GM06990 (cell line): ENCODE measurements at regions not wholly inside any gene's neighbourhood (a gene's known extent, or its start where the extent isn't known, plus 50 kb on each side); places are given as distances from the start of the nearest gene placed in this dataset.

Source experiments
- DNase-seq: peaks from one replicate; pipeline ENCODE4 v3.0.0-alpha.2; 2011; ENCODE audit not compliant: insufficient read length; ENCODE audit errors: extremely low read depth
- H3K27me3 ChIP-seq: replicated peaks from 2 replicates; pipeline ENCODE4 v1.6.0; 2011; ENCODE audit warnings: low read length; ENCODE audit not compliant: control insufficient read depth, insufficient read depth
- H3K36me3 ChIP-seq: 2 replicates; pipeline ENCODE4 v1.5.1; 2011; ENCODE audit warnings: low read length; ENCODE audit not compliant: control insufficient read depth, insufficient read depth
- H3K4me3 ChIP-seq: replicated peaks from 2 replicates; pipeline ENCODE4 v1.5.1; 2011; ENCODE audit warnings: low read depth, mild to moderate bottlenecking, control low read depth, low read length
- TF ChIP-seq, protein P1 (sequence below): IDR thresholded peaks from 2 replicates; pipeline ENCODE4 v1.5.1; 2011; ENCODE audit warnings: low read length, control low read depth, mild to moderate bottlenecking, inconsistent platforms; ENCODE audit not compliant: insufficient read depth, poor library complexity, severe bottlenecking

DNA sequence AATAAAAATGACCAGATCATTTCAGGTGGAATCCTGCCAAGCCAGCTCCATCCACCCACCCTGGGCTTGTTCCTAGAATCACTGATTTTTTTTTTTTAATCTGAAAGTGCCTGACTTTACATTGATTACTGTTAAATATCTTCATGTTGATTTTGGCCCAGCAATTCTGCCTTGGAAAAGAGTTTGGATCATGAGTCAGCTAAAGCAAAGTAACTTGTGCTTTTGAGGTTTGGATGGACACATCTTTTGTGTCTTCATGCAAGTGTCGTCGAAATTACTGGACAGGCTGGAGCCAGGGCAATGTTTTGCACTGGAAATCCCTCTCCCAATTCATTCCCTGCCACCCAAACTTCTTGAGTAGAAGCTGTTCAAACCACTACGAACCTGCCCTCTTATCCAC is 164.0 kb upstream of the SYT13 start:
- TF ChIP-seq, protein P1, sequence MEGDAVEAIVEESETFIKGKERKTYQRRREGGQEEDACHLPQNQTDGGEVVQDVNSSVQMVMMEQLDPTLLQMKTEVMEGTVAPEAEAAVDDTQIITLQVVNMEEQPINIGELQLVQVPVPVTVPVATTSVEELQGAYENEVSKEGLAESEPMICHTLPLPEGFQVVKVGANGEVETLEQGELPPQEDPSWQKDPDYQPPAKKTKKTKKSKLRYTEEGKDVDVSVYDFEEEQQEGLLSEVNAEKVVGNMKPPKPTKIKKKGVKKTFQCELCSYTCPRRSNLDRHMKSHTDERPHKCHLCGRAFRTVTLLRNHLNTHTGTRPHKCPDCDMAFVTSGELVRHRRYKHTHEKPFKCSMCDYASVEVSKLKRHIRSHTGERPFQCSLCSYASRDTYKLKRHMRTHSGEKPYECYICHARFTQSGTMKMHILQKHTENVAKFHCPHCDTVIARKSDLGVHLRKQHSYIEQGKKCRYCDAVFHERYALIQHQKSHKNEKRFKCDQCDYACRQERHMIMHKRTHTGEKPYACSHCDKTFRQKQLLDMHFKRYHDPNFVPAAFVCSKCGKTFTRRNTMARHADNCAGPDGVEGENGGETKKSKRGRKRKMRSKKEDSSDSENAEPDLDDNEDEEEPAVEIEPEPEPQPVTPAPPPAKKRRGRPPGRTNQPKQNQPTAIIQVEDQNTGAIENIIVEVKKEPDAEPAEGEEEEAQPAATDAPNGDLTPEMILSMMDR = no peak
- Histone ChIP-seq H3K4me3 (no peak overlapping the region), H3K27me3 (no peaks in the 10 kb centered on the region; the same call in none of the 2 replicates), H3K36me3 (no peaks in the 10 kb centered on the region)
- no peak for DNase-seq

DNA sequence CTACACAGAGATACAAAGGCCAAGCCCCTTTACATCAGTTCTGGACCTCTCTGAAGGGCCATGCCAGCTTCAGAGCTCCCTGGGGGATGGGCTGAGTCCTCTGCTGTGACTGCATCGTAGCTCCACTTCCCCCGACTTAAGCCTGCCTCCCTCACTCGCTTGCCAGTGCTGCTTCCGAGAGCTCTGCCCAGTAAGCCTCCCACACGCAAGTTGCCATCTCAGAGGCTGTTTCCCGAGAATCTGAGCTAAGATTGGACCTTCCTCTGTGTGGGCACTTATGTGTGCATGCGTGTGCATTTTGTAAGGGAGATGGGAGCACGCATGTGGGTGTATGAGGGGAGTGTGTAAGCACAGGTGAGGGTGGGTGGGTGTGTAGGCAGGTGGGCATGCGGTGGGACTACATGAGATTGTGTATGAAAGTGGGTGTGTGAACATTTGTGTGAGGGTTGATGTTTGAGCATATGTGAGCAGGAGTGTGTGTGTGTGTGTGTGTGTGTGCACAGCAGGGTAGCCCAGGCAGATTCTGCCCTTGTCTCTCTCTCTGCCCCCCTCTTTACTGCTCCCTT is 163.0 kb upstream of the SYT13 start:
- H3K4me3 ChIP-seq = no peak overlapping the region
- TF ChIP-seq, protein P1 = no peak
- H3K27me3 ChIP-seq = no peaks in the 10 kb centered on the region; the same call in none of the 2 replicates
- no peaks in the 10 kb centered on the region for H3K36me3 ChIP-seq
- no peak for DNase-seq

DNA sequence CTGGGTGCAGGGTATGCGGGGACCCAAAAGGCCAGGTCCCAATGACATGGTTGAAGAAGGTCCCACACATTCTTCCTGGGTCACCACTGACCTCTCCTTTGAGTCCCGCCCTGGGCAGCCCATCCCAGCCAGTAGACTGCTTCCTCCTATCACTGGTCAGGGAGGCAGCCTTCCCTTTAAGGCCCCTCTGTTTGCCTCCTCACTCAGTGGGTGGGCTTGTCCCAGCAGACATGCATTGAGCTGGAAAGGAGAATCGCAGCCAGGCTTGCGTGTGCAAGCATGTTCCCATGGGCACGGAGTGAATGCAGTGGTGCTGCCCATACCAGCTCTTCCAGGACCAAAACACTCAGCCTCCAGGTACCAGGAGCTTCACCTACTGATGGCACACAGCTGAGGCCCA is 162.4 kb upstream of the SYT13 start:
- Histone ChIP-seq H3K4me3 (no peak overlapping the region), H3K36me3 (no peaks in the 10 kb centered on the region), H3K27me3 (no peaks in the 10 kb centered on the region; the same call in none of the 2 replicates)
- TF ChIP-seq, protein P1 = no peak
- no peak for DNase-seq

DNA sequence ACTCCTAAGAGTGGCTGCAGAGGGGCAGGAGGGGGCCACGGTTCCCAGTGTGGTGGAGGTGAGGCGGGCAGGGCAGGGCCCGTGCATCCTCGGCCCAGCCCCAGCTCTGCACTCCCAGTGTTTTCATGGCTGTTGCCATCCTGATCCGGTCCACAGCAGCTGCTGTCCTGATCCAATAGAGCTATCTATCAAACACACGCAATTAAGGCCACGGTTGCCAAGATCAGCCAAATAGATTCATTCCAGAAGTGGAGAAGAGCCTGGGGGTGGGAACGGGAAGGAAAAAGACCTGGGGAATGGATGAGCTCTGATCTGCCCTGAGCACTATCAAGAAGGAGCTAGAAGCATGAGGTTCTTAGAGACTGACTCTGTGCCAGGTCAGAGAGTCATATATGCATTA is 160.9 kb upstream of the SYT13 start:
- Histone ChIP-seq H3K4me3 (no peak overlapping the region), H3K27me3 (no peaks in the 10 kb centered on the region; the same call in none of the 2 replicates), H3K36me3 (no peaks in the 10 kb centered on the region)
- DNase-seq = no peak
- TF ChIP-seq, protein P1 = no peak

DNA sequence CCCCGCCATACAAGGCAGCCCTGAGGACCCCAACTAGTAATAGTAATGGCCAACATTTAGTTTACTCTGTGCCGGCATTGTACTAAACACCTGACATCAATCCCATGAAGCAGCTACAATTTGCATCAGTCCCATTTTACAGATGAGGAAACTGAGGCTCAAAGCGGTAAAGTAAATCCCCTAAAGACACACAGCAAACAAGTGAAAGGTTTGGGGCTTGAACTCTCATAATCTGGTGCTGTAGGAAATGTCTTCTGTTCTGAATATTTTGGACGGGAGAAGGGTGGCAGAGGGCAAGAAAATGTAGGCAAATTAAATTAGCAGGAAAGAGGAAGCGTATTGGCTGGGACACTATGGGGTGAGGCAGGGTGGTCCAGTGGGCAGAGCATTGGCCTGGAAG is 160.3 kb upstream of the SYT13 start:
- H3K27me3 ChIP-seq = no peaks in the 10 kb centered on the region; the same call in none of the 2 replicates
- no peak for DNase-seq
- no peak overlapping the region for H3K4me3 ChIP-seq
- TF ChIP-seq, protein P1 = no peak
- no peaks in the 10 kb centered on the region for H3K36me3 ChIP-seq

DNA sequence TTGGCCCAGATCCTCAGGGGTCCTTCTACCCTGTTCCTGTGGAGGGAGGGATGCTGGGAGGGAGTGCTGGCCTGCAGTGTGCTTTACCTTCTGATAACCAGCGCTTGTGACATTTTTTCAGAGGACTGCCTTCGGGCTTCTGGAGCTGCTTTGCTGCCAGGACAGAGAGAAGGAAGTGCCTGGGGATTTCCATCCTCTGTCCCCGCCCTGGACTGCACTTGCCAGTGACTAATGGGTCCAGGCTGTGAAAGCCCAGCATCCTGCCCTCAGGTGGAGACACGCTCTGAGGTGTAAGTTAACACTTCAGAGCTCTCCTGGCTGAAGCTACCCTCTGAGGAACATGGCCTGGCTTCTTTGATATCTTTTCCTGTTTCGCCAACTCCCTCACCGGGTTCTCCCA is 158.7 kb upstream of the SYT13 start:
- TF ChIP-seq, protein P1 = no peak
- Histone ChIP-seq H3K36me3 (no peaks in the 10 kb centered on the region), H3K4me3 (no peak overlapping the region), H3K27me3 (no peaks in the 10 kb centered on the region; the same call in none of the 2 replicates)
- no peak for DNase-seq
